NCI-H2227 treated with DMSO at 0.1 percent for 48 hours (cell line): ENCODE measurements at regions not wholly inside any gene's neighbourhood (a gene's known extent, or its start where the extent isn't known, plus 50 kb on each side); places are given as distances from the start of the nearest gene placed in this dataset.
A peak's percentile ranks its signal among the peaks of the same experiment; 100 is the strongest.

ENCODE experiments used
- DNase-seq: peaks from one replicate; lab custom pipeline; 2025; lab: John Stamatoyannopoulos, UW

GRCh38 chr4:31516520-31516919 is 796.4 kb downstream of the PCDH7 start:
- no peak for DNase-seq

GRCh38 chr4:31518796-31519250 is 798.7 kb downstream of the PCDH7 start:
- no peak for DNase-seq

GRCh38 chr4:31530555-31530954 is 810.4 kb downstream of the PCDH7 start:
- DNase-seq = no peak

GRCh38 chr4:31538877-31539276 is 818.7 kb downstream of the PCDH7 start:
- DNase-seq = no peak

GRCh38 chr4:31539284-31540069 is 819.3 kb downstream of the PCDH7 start:
- DNase-seq = no peak

- DNase-seq = no peak
Observed at GRCh38 chr4:31545330-31545729, 825.2 kb downstream of the PCDH7 start.

GRCh38 chr4:31545755-31546154 is 825.6 kb downstream of the PCDH7 start:
- no peak for DNase-seq

- no peak for DNase-seq
Observed at GRCh38 chr4:31548021-31548420, 827.9 kb downstream of the PCDH7 start.

GRCh38 chr4:31548823-31549222 is 828.7 kb downstream of the PCDH7 start:
- DNase-seq = no peak

- no peak for DNase-seq
Observed at GRCh38 chr4:31549256-31549655, 829.1 kb downstream of the PCDH7 start.

GRCh38 chr4:31557437-31557836 is 837.3 kb downstream of the PCDH7 start:
- DNase-seq = no peak

GRCh38 chr4:31573554-31573953 is 853.4 kb downstream of the PCDH7 start:
- DNase-seq = no peak

- peak; percentile 39 for DNase-seq
Observed at GRCh38 chr4:31575504-31575903, 855.3 kb downstream of the PCDH7 start.

- DNase-seq = no peak
Observed at GRCh38 chr4:31580843-31581242, 860.7 kb downstream of the PCDH7 start.

GRCh38 chr4:31585503-31585902 is 865.3 kb downstream of the PCDH7 start:
- DNase-seq = no peak

- DNase-seq = no peak
Observed at GRCh38 chr4:31592293-31592692, 872.1 kb downstream of the PCDH7 start.

GRCh38 chr4:31595496-31595895 is 875.3 kb downstream of the PCDH7 start:
- DNase-seq = no peak

- DNase-seq = no peak
Observed at GRCh38 chr4:31598639-31599038, 878.5 kb downstream of the PCDH7 start.

GRCh38 chr4:31601793-31602192 is 881.6 kb downstream of the PCDH7 start:
- no peak for DNase-seq

GRCh38 chr4:31613946-31614623 is 893.9 kb downstream of the PCDH7 start:
- no peak for DNase-seq

GRCh38 chr4:31617667-31618066 is 897.5 kb downstream of the PCDH7 start:
- no peak for DNase-seq

- DNase-seq = no peak
Observed at GRCh38 chr4:31620476-31620875, 900.3 kb downstream of the PCDH7 start.

- no peak for DNase-seq
Observed at GRCh38 chr4:31645236-31645635, 925.1 kb downstream of the PCDH7 start.

- DNase-seq = no peak
Observed at GRCh38 chr4:31647786-31648185, 927.6 kb downstream of the PCDH7 start.
